GM21515 (cell line): ENCODE measurements at regions not wholly inside any gene's neighbourhood (a gene's known extent, or its start where the extent isn't known, plus 50 kb on each side); places are given as distances from the start of the nearest gene placed in this dataset.
A peak's percentile ranks its signal among the peaks of the same experiment; 100 is the strongest.

Experiments
- ATAC-seq: cut with Tn5 transposase; IDR thresholded peaks from one replicate; pipeline ENCODE4 v1.9.1; 2021; ENCODE audit not compliant: unreplicated experiment

DNA sequence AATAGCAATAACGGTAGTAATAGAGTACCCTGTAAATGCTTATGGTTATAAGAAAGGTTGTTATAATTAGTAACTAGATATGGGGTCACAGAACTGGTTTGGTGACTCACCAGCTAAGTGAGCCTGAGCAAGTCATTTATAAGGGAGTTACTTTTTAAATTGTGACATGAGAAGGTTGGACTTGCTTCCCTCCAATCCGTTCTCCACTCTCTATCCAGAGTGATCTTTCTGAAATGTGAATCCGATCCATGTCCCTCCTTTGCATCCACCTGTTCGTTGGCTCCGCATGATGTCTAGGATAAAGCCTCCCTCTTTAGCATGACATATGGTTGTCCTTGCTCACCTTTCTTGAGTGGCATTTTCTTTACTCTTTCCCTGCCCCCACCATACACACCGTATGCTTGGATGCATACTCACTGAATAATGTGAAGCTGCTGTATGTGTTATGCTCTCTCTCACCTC, 83.1 kb downstream of the CDC42EP3 start:
- no peak for ATAC-seq

GRCh38 chr2:37589298-37589697, 82.1 kb downstream of the CDC42EP3 start:
- peak; percentile 46 for ATAC-seq

- ATAC-seq = no peak
These were observed 81.3 kb downstream of the CDC42EP3 start for GRCh38 chr2:37590119-37590571.
